Activated CD4-positive, alpha-beta T cell treated with anti-CD3 and anti-CD28 coated beads, Interleukin-2, amount 10 ng/mL, durations not matched to agents 24 days and 14 days (primary cell): ENCODE measurements at regions not wholly inside any gene's neighbourhood (a gene's known extent, or its start where the extent isn't known, plus 50 kb on each side); places are given as distances from the start of the nearest gene placed in this dataset.

ENCODE experiments used
- DNase-seq: peaks from one replicate; pipeline ENCODE4 v3.0.0; 2022
- H3K27ac Mint-ChIP-seq: one replicate; pipeline ENCODE4 v1.8.0; 2022; ENCODE audit warnings: mild to moderate bottlenecking, mixed read lengths
- H3K27me3 Mint-ChIP-seq: one replicate; pipeline ENCODE4 v1.8.0; 2022; ENCODE audit warnings: mixed read lengths
- H3K36me3 Mint-ChIP-seq: one replicate; pipeline ENCODE4 v1.8.0; 2022; ENCODE audit warnings: low read depth, mild to moderate bottlenecking, mixed read lengths
- H3K4me1 Mint-ChIP-seq: one replicate; pipeline ENCODE4 v1.8.0; 2021; ENCODE audit warnings: mixed read lengths
- H3K4me3 Mint-ChIP-seq: one replicate; pipeline ENCODE4 v1.8.0; 2022; ENCODE audit warnings: mild to moderate bottlenecking, moderate library complexity, mixed read lengths
- H3K9me3 Mint-ChIP-seq: one replicate; pipeline ENCODE4 v1.8.0; 2021; ENCODE audit warnings: mixed read lengths
- intact Hi-C: fragments of 100-400 bp; cut with micrococcal nuclease; formaldehyde crosslinking; loops from one replicate; pipeline ENCODE4 v1.15.1; 2023

DNA sequence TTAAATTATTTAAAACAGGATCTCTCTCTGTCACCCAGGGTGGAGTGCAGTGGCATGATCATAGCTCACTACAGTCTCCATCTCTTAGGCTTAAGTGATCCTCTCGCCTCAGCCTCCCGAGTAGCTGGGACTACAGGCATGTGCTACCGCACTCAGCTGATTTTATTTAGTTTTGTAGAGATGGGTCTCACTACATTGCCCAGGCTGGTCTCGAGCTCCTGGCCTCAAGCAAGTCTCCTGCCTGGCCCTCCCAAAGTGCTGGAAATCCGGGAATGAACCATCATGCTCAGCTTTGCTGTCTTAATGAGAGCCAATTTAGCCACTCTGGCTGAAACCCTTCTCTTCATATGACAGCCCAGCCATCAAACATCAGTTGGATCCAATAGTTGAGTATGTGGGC lies 53.3 kb upstream of the NRP1 start:
- Mint-ChIP-seq H3K9me3 (peaks cover 3% of the 10 kb centered on the region), H3K4me3 (no peak overlapping the region), H3K27me3 (peaks cover 14% of the 10 kb centered on the region), H3K27ac (no peak overlapping the region), H3K36me3 (no peaks in the 10 kb centered on the region), H3K4me1 (no peaks in the 10 kb centered on the region)
- DNase-seq: no peak
- intact Hi-C loops: no loop called here

DNA sequence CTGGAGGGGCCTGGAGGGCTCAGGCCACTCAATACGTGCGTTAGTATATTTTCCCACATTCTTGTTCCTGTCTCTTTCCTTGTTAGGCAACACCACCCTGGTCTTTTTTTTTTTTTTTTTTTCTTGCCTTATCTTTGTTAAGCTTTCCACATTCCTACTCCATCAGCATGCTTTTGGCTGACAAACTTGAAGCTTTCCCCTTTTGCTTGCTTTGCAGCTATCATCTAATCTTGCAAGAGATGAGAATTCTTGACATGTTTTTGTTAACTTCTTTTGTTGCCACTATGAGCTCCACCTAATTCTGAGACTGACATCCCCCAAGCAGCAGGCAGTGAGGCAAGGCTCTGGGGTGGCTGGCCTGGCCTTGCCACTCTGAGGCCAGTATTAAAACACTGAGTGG lies 52.5 kb upstream of the NRP1 start:
- intact Hi-C loops: no loop called here

DNA sequence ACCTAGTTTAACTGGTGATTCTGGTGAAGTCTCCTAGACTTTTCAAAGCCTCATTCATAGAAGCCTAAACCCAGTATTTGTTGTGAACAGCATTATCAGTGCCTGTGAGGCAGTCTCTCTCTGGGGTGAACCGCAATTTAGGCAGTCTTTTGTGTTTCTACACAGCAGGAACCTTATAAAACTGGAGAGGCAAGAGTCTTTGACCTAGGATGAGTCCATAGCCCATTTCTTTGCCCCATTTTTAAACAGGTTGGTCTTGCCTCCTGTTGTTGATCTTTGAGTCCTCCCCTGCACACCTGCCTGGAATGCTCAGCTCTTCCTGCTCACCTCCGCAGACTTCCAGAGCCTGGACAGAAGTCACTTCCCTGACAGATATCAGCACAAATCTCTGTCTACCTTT lies 51.2 kb upstream of the NRP1 start:
- H3K36me3 Mint-ChIP-seq: no peaks in the 10 kb centered on the region
- intact Hi-C loops: no loop called here
- H3K4me3 Mint-ChIP-seq: no peak overlapping the region
- no peak for DNase-seq
- no peaks in the 10 kb centered on the region for H3K4me1 Mint-ChIP-seq
- no peak overlapping the region for H3K27ac Mint-ChIP-seq
- H3K27me3 Mint-ChIP-seq: peaks cover 13% of the 10 kb centered on the region
- H3K9me3 Mint-ChIP-seq: peaks cover 3% of the 10 kb centered on the region

More for the DNA sequence above, 52.5 kb upstream of the NRP1 start:
- peaks cover 3% of the 10 kb centered on the region for H3K9me3 Mint-ChIP-seq
- H3K4me3 Mint-ChIP-seq: no peak overlapping the region
- no peaks in the 10 kb centered on the region for H3K4me1 Mint-ChIP-seq
- H3K27me3 Mint-ChIP-seq: peaks cover 16% of the 10 kb centered on the region
- H3K27ac Mint-ChIP-seq: no peak overlapping the region
- no peak for DNase-seq
- no peaks in the 10 kb centered on the region for H3K36me3 Mint-ChIP-seq

DNA sequence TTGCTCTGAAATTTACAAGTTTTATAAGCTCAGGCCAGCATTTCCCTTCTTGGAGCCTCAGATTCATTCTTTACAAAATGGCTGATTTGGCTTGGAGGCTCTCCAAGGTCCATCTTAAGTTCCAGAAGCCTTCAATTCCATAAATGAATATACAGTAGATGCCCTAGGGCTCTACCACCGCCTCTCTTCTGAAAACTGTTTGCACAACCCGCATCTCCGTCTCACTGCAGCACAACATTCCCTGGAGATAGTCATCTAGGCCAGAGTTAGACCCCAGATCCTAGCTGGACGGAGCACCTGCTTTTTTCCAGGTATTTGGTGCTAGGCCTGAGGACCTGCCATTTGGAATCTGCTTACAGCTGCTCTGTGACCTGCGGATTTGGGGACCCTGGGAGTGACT lies 50.5 kb upstream of the NRP1 start:
- intact Hi-C loops: no loop called here
- H3K27me3 Mint-ChIP-seq: peaks cover 6% of the 10 kb centered on the region
- no peaks in the 10 kb centered on the region for H3K4me1 Mint-ChIP-seq
- H3K4me3 Mint-ChIP-seq: no peak overlapping the region
- H3K36me3 Mint-ChIP-seq: no peaks in the 10 kb centered on the region
- no peak for DNase-seq
- no peak overlapping the region for H3K27ac Mint-ChIP-seq
- H3K9me3 Mint-ChIP-seq: peaks cover 3% of the 10 kb centered on the region
